B cell (primary cell): ENCODE measurements at regions not wholly inside any gene's neighbourhood (a gene's known extent, or its start where the extent isn't known, plus 50 kb on each side); places are given as distances from the start of the nearest gene placed in this dataset.

Source experiments
- ATAC-seq: fragments of 200-7000 bp; cut with Tn5 transposase; one replicate; pipeline ENCODE4 v1.10.0; 2021; ENCODE audit warnings: low read depth, mild to moderate bottlenecking, moderate number of reproducible peaks, moderate library complexity
- CTCF ChIA-PET: fragments of 350-600 bp; sonication (Branson Sonifier 250); formaldehyde crosslinking; loops from one replicate; lab custom pipeline; 2021; ENCODE audit warnings: antibody characterized with exemption, inconsistent platforms; lab: Charles Lee
- POLR2A ChIA-PET: fragments of 350-600 bp; sonication (Branson Sonifier 250); formaldehyde crosslinking; loops from one replicate; lab custom pipeline; 2021; ENCODE audit warnings: antibody characterized with exemption; lab: Charles Lee
- DNase-seq: peaks from one replicate; pipeline ENCODE4 v3.0.0; 2013
- H2AFZ ChIP-seq: 2 replicates; pipeline ENCODE4 v1.6.1; 2012; ENCODE audit warnings: mild to moderate bottlenecking, low read depth, low read length; ENCODE audit not compliant: insufficient read depth, poor library complexity, severe bottlenecking
- H3K27ac ChIP-seq, 2 donors: 1 replicate in 1 of 2; 2 replicates in 1 of 2; pipeline ENCODE4 v1.5.1; 2012 to 2013; ENCODE audit warnings: low read length in 2 of 2, mild to moderate bottlenecking in 2 of 2, moderate library complexity in 1 of 2
- H3K27me3 ChIP-seq, 4 experiments: fragments of 200-600 bp in 1 of 4; sonication (generic) in 1 of 4; replicated peaks in 1 of 4; 1 replicate in 2 of 4; 2 replicates in 2 of 4; pipeline versions ENCODE4 v1.6.1 to v1.7.0; 2013 to 2016; ENCODE audit warnings: low read length in 3 of 4, mild to moderate bottlenecking in 2 of 4, mixed read lengths in 1 of 4, moderate library complexity in 1 of 4; ENCODE audit not compliant: insufficient read depth in 4 of 4, control insufficient read depth in 3 of 4; ENCODE audit errors: control extremely low read depth in 1 of 4
- H3K36me3 ChIP-seq, 2 experiments: replicated peaks in 1 of 2; 1 replicate in 1 of 2; 2 replicates in 1 of 2; pipeline versions ENCODE4 v1.6.1 to v1.7.1; 2013; ENCODE audit warnings: low read length in 1 of 2; ENCODE audit not compliant: insufficient read depth in 2 of 2, control insufficient read depth in 1 of 2; ENCODE audit errors: control extremely low read depth in 1 of 2, extremely low read depth in 1 of 2
- H3K4me1 ChIP-seq, 2 donors: fragments of 200-600 bp in 1 of 2; sonication (generic) in 1 of 2; 1 replicate in 1 of 2; 2 replicates in 1 of 2; pipeline versions ENCODE4 v1.5.1 to v1.6.1; 2013 to 2017; ENCODE audit warnings: low read length in 2 of 2; ENCODE audit not compliant: control insufficient read depth in 2 of 2, insufficient read depth in 2 of 2
- H3K4me2 ChIP-seq: replicated peaks from 2 replicates; pipeline ENCODE3; 2012; ENCODE audit warnings: mild to moderate bottlenecking, low read depth, low read length; ENCODE audit not compliant: poor library complexity, severe bottlenecking
- H3K4me3 ChIP-seq, 5 experiments: fragments of 200-600 bp in 1 of 5; sonication (generic) in 1 of 5; 1 replicate in 3 of 5; 2 replicates in 2 of 5; pipeline versions ENCODE4 v1.5.1 to v1.7.0; 2011 to 2016; ENCODE audit warnings: low read length in 4 of 5, mild to moderate bottlenecking in 4 of 5, low read depth in 2 of 5, control low read depth in 1 of 5, moderate library complexity in 1 of 5; ENCODE audit not compliant: insufficient read depth in 1 of 5; ENCODE audit errors: control extremely low read depth in 1 of 5, extremely low read depth in 1 of 5
- H3K79me2 ChIP-seq: fragments of 200-600 bp; sonication (generic); one replicate; pipeline ENCODE4 v1.6.0; 2016; ENCODE audit warnings: low read length; ENCODE audit not compliant: control insufficient read depth, insufficient read depth
- H3K9ac ChIP-seq: fragments of 200-600 bp; sonication (generic); 2 replicates; pipeline ENCODE4 v1.6.1; 2017; ENCODE audit warnings: mild to moderate bottlenecking, low read length, moderate library complexity
- H3K9me3 ChIP-seq, 3 donors: one replicate each; pipeline versions ENCODE4 v1.6.1 to v1.7.1; 2013; ENCODE audit warnings: low read length in 2 of 3; ENCODE audit not compliant: control insufficient read depth in 2 of 3, insufficient read depth in 1 of 3; ENCODE audit errors: control extremely low read depth in 1 of 3
- H4K20me1 ChIP-seq: 2 replicates; pipeline ENCODE4 v1.6.0; 2012; ENCODE audit warnings: mild to moderate bottlenecking, low read length; ENCODE audit not compliant: insufficient read depth, control insufficient read depth, poor library complexity, severe bottlenecking
- H3K27ac Mint-ChIP-seq: one replicate; pipeline ENCODE4 v1.8.0; 2021; ENCODE audit warnings: mixed read lengths
- H3K27me3 Mint-ChIP-seq: one replicate; pipeline ENCODE4 v1.8.0; 2021; ENCODE audit warnings: mixed read lengths
- H3K4me1 Mint-ChIP-seq: one replicate; pipeline ENCODE4 v1.8.0; 2021; ENCODE audit warnings: mixed read lengths
- H3K4me3 Mint-ChIP-seq: one replicate; pipeline ENCODE4 v1.8.0; 2021; ENCODE audit warnings: mixed read lengths
- H3K9me3 Mint-ChIP-seq: one replicate; pipeline ENCODE4 v1.8.0; 2022; ENCODE audit warnings: mixed read lengths; ENCODE audit not compliant: insufficient read depth
- CTCF ChIP-seq: fragments of 200-600 bp; IDR thresholded peaks from one replicate; pipeline ENCODE4 v1.8.0; 2022; ENCODE audit warnings: antibody characterized with exemption, mild to moderate bottlenecking
- EZH2 ChIP-seq: IDR thresholded peaks from 2 replicates; pipeline ENCODE4 v1.6.1; 2012; ENCODE audit warnings: borderline replicate concordance, low read depth, mild to moderate bottlenecking, moderate library complexity, low read length; ENCODE audit not compliant: insufficient read depth, poor library complexity, severe bottlenecking
- WGBS: methylation state at CpG from one replicate; pipeline ENCODE4 v1.1.5; 2013; ENCODE audit warnings: missing lambda C conversion rate; ENCODE audit not compliant: insufficient coverage; 5-methylcytosine and 5-hydroxymethylcytosine counted together
- intact Hi-C: fragments of 100-400 bp; cut with micrococcal nuclease; formaldehyde crosslinking; loops from one replicate; pipeline ENCODE4 v1.10.0; 2022

DNA sequence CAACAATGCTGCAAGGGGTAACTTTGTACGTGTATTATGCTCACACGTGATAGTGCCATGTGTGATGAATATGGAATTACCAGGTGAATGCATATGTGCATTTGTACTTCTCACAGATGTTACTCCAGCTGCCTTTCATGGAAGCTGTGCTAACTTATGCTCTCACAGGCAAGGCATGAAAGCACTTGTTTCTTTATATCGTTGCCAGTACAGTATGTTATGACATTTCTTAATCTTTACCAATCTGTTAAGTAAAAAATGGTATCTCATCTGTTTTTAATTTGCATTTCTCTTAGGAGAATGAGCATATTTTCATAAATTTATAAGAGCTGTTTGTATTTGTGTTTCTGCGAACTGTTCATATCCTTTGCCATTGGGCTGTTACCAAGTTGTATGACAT, 311.8 kb upstream of the DMRT1 start:
- Mint-ChIP-seq H3K4me1 (peaks cover 2% of the 10 kb centered on the region), H3K27me3 (no peaks in the 10 kb centered on the region), H3K4me3 (no peak overlapping the region), H3K9me3 (no peaks in the 10 kb centered on the region), H3K27ac (no peak overlapping the region)
- Histone ChIP-seq H3K36me3 (no peaks in the 10 kb centered on the region), H3K9me3 (no peaks in the 10 kb centered on the region), H3K9ac (no peak overlapping the region), H3K27ac (no peak overlapping the region), H3K79me2 (no peaks in the 10 kb centered on the region), H3K27me3 (peaks cover 0 to 3% (median 0%) of the 10 kb centered on the region in 4 experiments), H3K4me1 (no peaks in the 10 kb centered on the region), H3K4me2 (no peak overlapping the region), H4K20me1 (no peaks in the 10 kb centered on the region), H3K4me3 (no peak overlapping the region), H2AFZ (no peak overlapping the region)
- TF ChIP-seq EZH2: no peak
- TF ChIP-seq CTCF: no peak
- ChIA-PET POLR2A (no interaction called here), CTCF (no interaction called here)
- DNase-seq: no peak
- no peak for ATAC-seq
- intact Hi-C loops: no loop called here
- no CpG with 5 or more reads among the region's 4 CpGs for WGBS

DNA sequence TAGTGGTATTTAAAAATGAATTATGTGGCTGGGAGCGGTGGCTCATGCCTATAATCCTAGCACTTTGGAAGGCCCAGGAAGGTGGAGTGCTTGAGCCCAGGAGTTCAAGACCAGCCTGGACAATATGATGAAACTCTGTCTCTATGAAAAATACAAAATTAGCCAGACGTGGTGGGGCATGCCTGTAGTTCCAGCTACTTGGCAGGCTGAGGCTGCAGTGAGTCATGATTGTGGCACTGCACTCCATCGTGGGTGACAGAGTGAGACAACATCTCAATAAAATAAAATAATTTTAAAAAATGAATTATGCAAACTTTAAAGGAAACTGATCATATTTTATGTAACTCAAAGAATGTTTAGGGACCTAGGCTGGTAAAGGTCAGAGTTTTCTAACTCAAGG, 310.8 kb upstream of the DMRT1 start:
- no peak overlapping the region for H3K27ac Mint-ChIP-seq
- ChIA-PET CTCF (no interaction called here), POLR2A (no interaction called here)
- intact Hi-C loops: no loop called here
- no peak overlapping the region for H3K4me3 Mint-ChIP-seq
- peaks cover 0 to 6% (median 0%) of the 10 kb centered on the region in 4 experiments for H3K27me3 ChIP-seq
- H3K79me2 ChIP-seq: no peaks in the 10 kb centered on the region
- no peak overlapping the region for H2AFZ ChIP-seq
- DNase-seq (no peak), ATAC-seq (no peak)
- H3K4me3 ChIP-seq: no peak overlapping the region
- H3K9me3 Mint-ChIP-seq: no peaks in the 10 kb centered on the region
- TF ChIP-seq CTCF: no peak
- no peak for TF ChIP-seq EZH2
- no peak overlapping the region for H3K9ac ChIP-seq
- no peak overlapping the region for H3K4me2 ChIP-seq
- no peaks in the 10 kb centered on the region for H3K27me3 Mint-ChIP-seq
- 91% methylated on average over 2 of the region's 3 CpGs for WGBS
- no peaks in the 10 kb centered on the region for H3K9me3 ChIP-seq
- no peaks in the 10 kb centered on the region for H3K4me1 ChIP-seq
- H4K20me1 ChIP-seq: no peaks in the 10 kb centered on the region
- peaks cover 8% of the 10 kb centered on the region for H3K4me1 Mint-ChIP-seq
- no peaks in the 10 kb centered on the region for H3K36me3 ChIP-seq
- H3K27ac ChIP-seq: no peak overlapping the region
